NCI-H1092 (cell line): ENCODE measurements at regions not wholly inside any gene's neighbourhood (a gene's known extent, or its start where the extent isn't known, plus 50 kb on each side); places are given as distances from the start of the nearest gene placed in this dataset.

Source experiments
- DNase-seq: peaks from one replicate; lab custom pipeline; 2025; lab: John Stamatoyannopoulos, UW

GRCh38 chr4:187602339-187603092 lies 393.1 kb upstream of the ZFP42 start:
- DNase-seq, result no peak

- no peak for DNase-seq
Observed at GRCh38 chr4:187603093-187604025, 392.2 kb upstream of the ZFP42 start.

GRCh38 chr4:187604984-187605383 lies 390.6 kb upstream of the ZFP42 start:
- no peak for DNase-seq

GRCh38 chr4:187606581-187606980 lies 389.0 kb upstream of the ZFP42 start:
- DNase-seq, result no peak

GRCh38 chr4:187608001-187608421 lies 387.6 kb upstream of the ZFP42 start:
- no peak for DNase-seq

GRCh38 chr4:187612301-187612700 lies 383.3 kb upstream of the ZFP42 start:
- DNase-seq, result no peak

- DNase-seq, result no peak
Observed at GRCh38 chr4:187613089-187613839, 382.3 kb upstream of the ZFP42 start.

- DNase-seq, result no peak
Observed at GRCh38 chr4:187615972-187616371, 379.6 kb upstream of the ZFP42 start.

- DNase-seq, result no peak
Observed at GRCh38 chr4:187617113-187617512, 378.5 kb upstream of the ZFP42 start.

GRCh38 chr4:187618701-187619281 lies 376.8 kb upstream of the ZFP42 start:
- DNase-seq, result no peak

- no peak for DNase-seq
Observed at GRCh38 chr4:187619319-187619718, 376.3 kb upstream of the ZFP42 start.

GRCh38 chr4:187632260-187632995 lies 363.1 kb upstream of the ZFP42 start:
- no peak for DNase-seq

- DNase-seq, result no peak
Observed at GRCh38 chr4:187633245-187633644, 362.3 kb upstream of the ZFP42 start.

GRCh38 chr4:187656959-187657358 lies 338.6 kb upstream of the ZFP42 start:
- DNase-seq, result no peak

GRCh38 chr4:187663076-187663475 lies 332.5 kb upstream of the ZFP42 start:
- DNase-seq, result no peak

- no peak for DNase-seq
Observed at GRCh38 chr4:187664011-187664410, 331.6 kb upstream of the ZFP42 start.

- DNase-seq, result no peak
Observed at GRCh38 chr4:187665086-187665485, 330.5 kb upstream of the ZFP42 start.

GRCh38 chr4:187666034-187666433 lies 329.5 kb upstream of the ZFP42 start:
- DNase-seq, result no peak

- DNase-seq, result no peak
Observed at GRCh38 chr4:187666697-187667494, 328.7 kb upstream of the ZFP42 start.

GRCh38 chr4:187668526-187669082 lies 327.0 kb upstream of the ZFP42 start:
- DNase-seq, result no peak
